Parathyroid adenoma (tissue), 2 donors: ENCODE measurements at regions not wholly inside any gene's neighbourhood (a gene's known extent, or its start where the extent isn't known, plus 50 kb on each side); places are given as distances from the start of the nearest gene placed in this dataset.

ENCODE experiments used
- H2AFZ ChIP-seq: fragments of 300-600 bp; sonication (generic); one replicate; pipeline ENCODE4 v1.7.0; 2017; ENCODE audit warnings: antibody characterized with exemption, mild to moderate bottlenecking
- H3K27ac ChIP-seq: fragments of 300-600 bp; sonication (generic); one replicate; pipeline ENCODE4 v1.7.0; 2017
- H3K27me3 ChIP-seq: fragments of 300-600 bp; sonication (generic); one replicate; pipeline ENCODE4 v1.7.0; 2017; ENCODE audit warnings: low read length; ENCODE audit not compliant: control insufficient read depth, insufficient read depth
- H3K36me3 ChIP-seq: fragments of 300-600 bp; sonication (generic); one replicate; pipeline ENCODE4 v1.7.0; 2017; ENCODE audit warnings: low read length; ENCODE audit not compliant: control insufficient read depth, insufficient read depth
- H3K4me1 ChIP-seq: fragments of 300-600 bp; sonication (generic); one replicate; pipeline ENCODE4 v1.7.0; 2017; ENCODE audit warnings: control low read depth
- H3K4me2 ChIP-seq: fragments of 300-600 bp; sonication (generic); one replicate; pipeline ENCODE4 v1.7.0; 2017; ENCODE audit warnings: low read length
- H3K4me3 ChIP-seq: fragments of 300-600 bp; sonication (generic); one replicate; pipeline ENCODE4 v1.7.0; 2017; ENCODE audit warnings: low read depth, low read length
- H3K79me2 ChIP-seq: fragments of 300-600 bp; sonication (generic); one replicate; pipeline ENCODE4 v1.7.0; 2017; ENCODE audit warnings: control low read depth
- H3K9ac ChIP-seq: fragments of 300-600 bp; sonication (generic); one replicate; pipeline ENCODE4 v1.7.0; 2017; ENCODE audit warnings: mild to moderate bottlenecking
- H3K9me3 ChIP-seq: fragments of 300-600 bp; sonication (generic); one replicate; pipeline ENCODE4 v1.7.0; 2017; ENCODE audit warnings: low read length; ENCODE audit not compliant: control insufficient read depth
- CTCF ChIP-seq: fragments of 300-600 bp; sonication (generic); IDR thresholded peaks from one replicate; pipeline ENCODE4 v1.7.0; 2017; ENCODE audit warnings: antibody characterized with exemption, mild to moderate bottlenecking
- donor health status: primary hyperparathyroidism.

DNA sequence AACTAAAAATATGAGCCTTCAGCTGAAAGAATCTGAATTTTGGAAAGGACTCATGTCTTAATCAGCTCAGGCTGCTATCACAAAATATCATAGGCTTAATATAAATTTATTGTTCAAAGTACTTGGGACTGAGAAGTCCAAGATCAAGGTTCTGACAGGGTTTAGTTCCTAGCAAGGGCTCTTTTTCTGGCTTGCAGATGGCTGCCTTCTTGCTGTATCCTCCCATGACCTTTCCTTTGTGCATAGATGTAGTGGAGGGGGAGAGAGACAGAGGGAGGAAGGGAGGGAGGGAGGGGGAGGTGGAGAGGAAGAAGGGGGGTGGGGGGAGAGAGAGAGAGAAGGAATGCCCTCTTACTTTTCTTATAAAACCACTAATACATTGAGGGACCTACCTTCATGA, 306.8 kb upstream of the DDI1 start:
- H2AFZ ChIP-seq: no peak overlapping the region
- H3K36me3 ChIP-seq: no peaks in the 10 kb centered on the region
- no peaks in the 10 kb centered on the region for H3K79me2 ChIP-seq
- H3K4me3 ChIP-seq: no peak overlapping the region
- H3K4me1 ChIP-seq: no peaks in the 10 kb centered on the region
- no peak for TF ChIP-seq CTCF
- no peaks in the 10 kb centered on the region for H3K27me3 ChIP-seq
- H3K27ac ChIP-seq: no peak overlapping the region
- no peak overlapping the region for H3K9ac ChIP-seq
- no peak overlapping the region for H3K4me2 ChIP-seq
- H3K9me3 ChIP-seq: no peaks in the 10 kb centered on the region

GRCh38 chr11:103730131-103730940, 306.1 kb upstream of the DDI1 start:
- H3K27ac ChIP-seq: no peak overlapping the region
- H3K9me3 ChIP-seq: no peaks in the 10 kb centered on the region
- no peaks in the 10 kb centered on the region for H3K36me3 ChIP-seq
- no peaks in the 10 kb centered on the region for H3K79me2 ChIP-seq
- H3K27me3 ChIP-seq: no peaks in the 10 kb centered on the region
- H3K4me2 ChIP-seq: no peak overlapping the region
- TF ChIP-seq CTCF: no peak
- H3K4me1 ChIP-seq: no peaks in the 10 kb centered on the region
- H2AFZ ChIP-seq: no peak overlapping the region
- no peak overlapping the region for H3K4me3 ChIP-seq
- H3K9ac ChIP-seq: no peak overlapping the region

DNA sequence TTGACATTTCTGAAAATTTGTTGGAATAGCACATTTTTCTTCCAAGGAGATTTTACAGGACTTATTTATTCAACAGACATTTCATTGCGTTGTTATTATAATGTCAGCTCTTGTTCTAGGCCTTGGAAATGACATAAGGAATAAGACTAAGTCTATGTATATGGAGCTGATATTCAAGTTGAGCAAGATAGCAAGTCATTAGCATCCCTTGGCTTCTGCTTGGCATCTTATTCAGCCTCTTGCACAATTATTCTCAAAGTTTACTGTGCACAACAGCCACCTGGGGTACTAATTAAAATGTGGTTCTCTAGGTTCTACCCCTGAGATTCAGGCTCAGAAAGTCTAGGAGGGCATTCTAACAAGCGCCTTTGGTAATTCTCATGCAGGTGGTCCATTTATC, 304.8 kb upstream of the DDI1 start:
- Histone ChIP-seq H3K27me3 (no peaks in the 10 kb centered on the region), H3K27ac (no peak overlapping the region), H3K9me3 (no peaks in the 10 kb centered on the region), H3K4me1 (no peaks in the 10 kb centered on the region), H3K79me2 (no peaks in the 10 kb centered on the region), H3K4me2 (no peak overlapping the region), H3K36me3 (no peaks in the 10 kb centered on the region), H3K9ac (no peak overlapping the region), H3K4me3 (no peak overlapping the region), H2AFZ (no peak overlapping the region)
- TF ChIP-seq CTCF: no peak

- Histone ChIP-seq H3K79me2 (no peaks in the 10 kb centered on the region), H2AFZ (no peak overlapping the region), H3K27ac (no peak overlapping the region), H3K9ac (no peak overlapping the region), H3K4me3 (no peak overlapping the region), H3K4me1 (no peaks in the 10 kb centered on the region), H3K4me2 (no peak overlapping the region), H3K36me3 (no peaks in the 10 kb centered on the region), H3K9me3 (no peaks in the 10 kb centered on the region), H3K27me3 (no peaks in the 10 kb centered on the region)
- no peak for TF ChIP-seq CTCF
These were observed 302.6 kb upstream of the DDI1 start for GRCh38 chr11:103733889-103734288.

DNA sequence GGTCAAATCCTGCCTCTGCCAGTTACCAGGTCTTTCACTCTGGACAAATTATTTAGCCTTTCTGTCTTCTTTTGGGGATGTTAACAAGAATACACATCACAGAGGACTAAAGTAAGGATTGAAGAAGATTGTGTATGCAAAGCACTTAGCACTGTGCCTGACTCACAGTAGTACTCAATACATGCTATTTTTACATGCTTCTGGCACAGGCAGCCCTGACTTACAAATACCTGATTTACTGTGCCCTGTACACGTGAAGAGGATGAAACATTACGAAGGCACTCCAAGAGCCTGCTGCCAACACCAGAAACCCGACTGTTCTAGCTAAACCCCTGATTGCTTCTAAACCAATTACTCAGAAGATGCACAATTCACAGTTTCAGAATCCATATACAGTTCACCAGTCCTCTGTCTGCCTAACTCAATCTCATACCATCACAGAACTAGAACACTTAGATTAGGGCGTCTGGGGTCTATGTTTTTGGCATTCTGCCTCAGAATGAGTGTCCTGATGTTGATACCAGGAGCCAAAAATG, 300.9 kb upstream of the DDI1 start:
- no peak overlapping the region for H3K4me3 ChIP-seq
- no peaks in the 10 kb centered on the region for H3K4me1 ChIP-seq
- no peaks in the 10 kb centered on the region for H3K9me3 ChIP-seq
- H3K27me3 ChIP-seq: no peaks in the 10 kb centered on the region
- H3K4me2 ChIP-seq: no peak overlapping the region
- H2AFZ ChIP-seq: no peak overlapping the region
- TF ChIP-seq CTCF: no peak
- no peak overlapping the region for H3K27ac ChIP-seq
- H3K79me2 ChIP-seq: no peaks in the 10 kb centered on the region
- no peaks in the 10 kb centered on the region for H3K36me3 ChIP-seq
- H3K9ac ChIP-seq: no peak overlapping the region
